ENCODE measurements at regions not wholly inside any gene's neighbourhood (a gene's known extent, or its start where the extent isn't known, plus 50 kb on each side); places are given as distances from the start of the nearest gene placed in this dataset.

GRCh38 chr12:45665941-45666340 lies 63.6 kb upstream of the ARID2 start:
- Histone ChIP-seq H3F3A (ENCODE audit: insufficient read depth, low read length) (peaks cover 21% of the 10 kb centered on the region), H3K9me2 (replicated peaks; ENCODE audit: insufficient read depth, low read length) (no peaks in the 10 kb centered on the region), H3K9me3 (replicated peaks; ENCODE audit: insufficient read depth, low read length) (no peaks in the 10 kb centered on the region), H3K4me2 (ENCODE audit: low read depth, low read length) (no peak overlapping the region), H4K20me1 (ENCODE audit: insufficient read depth, low read length) (no peaks in the 10 kb centered on the region), H3K4me1 (ENCODE audit: low read length) (peaks cover 23% of the 10 kb centered on the region), H3K9ac (ENCODE audit: low read length) (no peak overlapping the region), H3K27me3 (replicated peaks; ENCODE audit: insufficient read depth, low read length) (peaks cover 24% of the 10 kb centered on the region), H3K27ac (ENCODE audit: low read length) (no peak overlapping the region), H3K4me3 (ENCODE audit: low read length) (no peak overlapping the region), H2AFZ (ENCODE audit: low read length) (no peak overlapping the region), H3K79me2 (ENCODE audit: low read length) (no peaks in the 10 kb centered on the region), H3K36me3 (replicated peaks; ENCODE audit: insufficient read depth, low read length) (no peaks in the 10 kb centered on the region)
- TF ChIP-seq EZH2 (optimal IDR thresholded peaks at IDR 0.05; ENCODE audit: low read depth, low read length) (no peak), CTCF (IDR thresholded peaks at IDR 0.05; ENCODE audit: low read length) (no peak), EZH2phosphoT487 (IDR thresholded peaks at IDR 0.05; ENCODE audit: low read length) (no peak)
- DNase-seq, result no peak

DNA sequence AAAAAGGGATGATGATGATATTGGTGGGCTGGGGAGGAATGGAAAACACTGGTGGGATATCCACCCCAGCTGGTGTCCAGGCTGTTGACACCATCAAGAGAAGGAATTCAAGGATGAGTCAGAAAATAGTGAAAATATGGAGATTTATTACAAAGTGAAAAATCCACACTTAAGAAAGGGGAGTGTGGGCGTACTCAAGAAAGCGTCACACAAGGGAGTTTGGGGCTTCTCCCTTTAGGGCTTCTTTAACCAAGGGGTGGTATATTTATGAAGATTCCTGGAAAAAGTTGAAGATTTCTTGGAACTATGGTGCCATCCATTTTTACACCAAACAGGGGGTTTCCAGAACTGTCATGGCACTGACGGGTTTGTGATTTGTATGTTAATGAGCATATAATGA lies 63.1 kb upstream of the ARID2 start:
- no peak overlapping the region for H3K4me3 ChIP-seq (ENCODE audit: low read length)
- no peaks in the 10 kb centered on the region for H3K79me2 ChIP-seq (ENCODE audit: low read length)
- no peaks in the 10 kb centered on the region for H4K20me1 ChIP-seq (ENCODE audit: insufficient read depth, low read length)
- H3K4me2 ChIP-seq (ENCODE audit: low read depth, low read length), result no peak overlapping the region
- no peaks in the 10 kb centered on the region for H3K9me2 ChIP-seq (replicated peaks; ENCODE audit: insufficient read depth, low read length)
- peaks cover 26% of the 10 kb centered on the region for H3K4me1 ChIP-seq (ENCODE audit: low read length)
- no peaks in the 10 kb centered on the region for H3K36me3 ChIP-seq (replicated peaks; ENCODE audit: insufficient read depth, low read length)
- TF ChIP-seq EZH2 (optimal IDR thresholded peaks at IDR 0.05; ENCODE audit: low read depth, low read length), result no peak
- TF ChIP-seq EZH2phosphoT487 (IDR thresholded peaks at IDR 0.05; ENCODE audit: low read length), result no peak
- TF ChIP-seq CTCF (IDR thresholded peaks at IDR 0.05; ENCODE audit: low read length), result no peak
- no peak overlapping the region for H3K9ac ChIP-seq (ENCODE audit: low read length)
- no peak overlapping the region for H3K27ac ChIP-seq (ENCODE audit: low read length)
- DNase-seq, result no peak
- no peaks in the 10 kb centered on the region for H3K9me3 ChIP-seq (replicated peaks; ENCODE audit: insufficient read depth, low read length)
- no peak overlapping the region for H2AFZ ChIP-seq (ENCODE audit: low read length)
- H3K27me3 ChIP-seq (replicated peaks; ENCODE audit: insufficient read depth, low read length), result peaks cover 29% of the 10 kb centered on the region
- peaks cover 21% of the 10 kb centered on the region for H3F3A ChIP-seq (ENCODE audit: insufficient read depth, low read length)

DNA sequence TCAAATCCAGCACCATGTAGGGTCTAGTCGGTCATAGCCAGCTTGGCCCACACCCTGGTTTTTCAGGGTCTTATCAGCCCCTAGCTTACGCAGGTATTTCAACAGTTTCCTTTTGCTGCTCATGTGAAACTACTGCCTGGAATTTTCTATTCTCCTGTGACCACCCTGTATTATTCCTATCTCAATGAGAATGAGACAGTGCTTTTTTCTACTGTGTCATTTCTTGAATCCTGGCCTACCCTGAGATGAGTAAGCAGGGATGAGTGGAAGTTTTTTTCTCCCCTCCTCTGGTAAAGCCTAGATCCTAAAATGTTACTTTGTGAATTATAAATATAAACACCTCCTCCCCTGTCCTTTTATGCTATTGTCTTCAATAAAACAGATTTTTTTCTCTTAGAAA lies 62.7 kb upstream of the ARID2 start:
- no peak overlapping the region for H3K4me2 ChIP-seq (ENCODE audit: low read depth, low read length)
- no peak overlapping the region for H3K4me3 ChIP-seq (ENCODE audit: low read length)
- TF ChIP-seq EZH2phosphoT487 (IDR thresholded peaks at IDR 0.05; ENCODE audit: low read length) (no peak), EZH2 (optimal IDR thresholded peaks at IDR 0.05; ENCODE audit: low read depth, low read length) (no peak), CTCF (IDR thresholded peaks at IDR 0.05; ENCODE audit: low read length) (no peak)
- no peak for DNase-seq
- no peaks in the 10 kb centered on the region for H4K20me1 ChIP-seq (ENCODE audit: insufficient read depth, low read length)
- no peak overlapping the region for H3K9ac ChIP-seq (ENCODE audit: low read length)
- peaks cover 21% of the 10 kb centered on the region for H3F3A ChIP-seq (ENCODE audit: insufficient read depth, low read length)
- H3K79me2 ChIP-seq (ENCODE audit: low read length), result no peaks in the 10 kb centered on the region
- no peaks in the 10 kb centered on the region for H3K9me2 ChIP-seq (replicated peaks; ENCODE audit: insufficient read depth, low read length)
- no peak overlapping the region for H3K27ac ChIP-seq (ENCODE audit: low read length)
- peaks cover 29% of the 10 kb centered on the region for H3K27me3 ChIP-seq (replicated peaks; ENCODE audit: insufficient read depth, low read length)
- no peaks in the 10 kb centered on the region for H3K9me3 ChIP-seq (replicated peaks; ENCODE audit: insufficient read depth, low read length)
- peaks cover 26% of the 10 kb centered on the region for H3K4me1 ChIP-seq (ENCODE audit: low read length)
- H3K36me3 ChIP-seq (replicated peaks; ENCODE audit: insufficient read depth, low read length), result no peaks in the 10 kb centered on the region
- no peak overlapping the region for H2AFZ ChIP-seq (ENCODE audit: low read length)

Data from MM.1S (cell line).